B cell (primary cell): ENCODE measurements at regions not wholly inside any gene's neighbourhood (a gene's known extent, or its start where the extent isn't known, plus 50 kb on each side); places are given as distances from the start of the nearest gene placed in this dataset.
A peak's percentile ranks its signal among the peaks of the same experiment; 100 is the strongest.
"Not testable (repeated sequence)": the region's sequence is repeated elsewhere in the genome, so short reads cannot be mapped to it uniquely, and the experiment has no call there.

Experiments
- ATAC-seq: fragments of 200-7000 bp; cut with Tn5 transposase; one replicate; pipeline ENCODE4 v1.10.0; 2021; ENCODE audit warnings: low read depth, mild to moderate bottlenecking, moderate number of reproducible peaks, moderate library complexity
- CTCF ChIA-PET: fragments of 350-600 bp; sonication (Branson Sonifier 250); formaldehyde crosslinking; loops from one replicate; lab custom pipeline; 2021; ENCODE audit warnings: antibody characterized with exemption, inconsistent platforms; lab: Charles Lee
- POLR2A ChIA-PET: fragments of 350-600 bp; sonication (Branson Sonifier 250); formaldehyde crosslinking; loops from one replicate; lab custom pipeline; 2021; ENCODE audit warnings: antibody characterized with exemption; lab: Charles Lee
- DNase-seq: peaks from one replicate; pipeline ENCODE4 v3.0.0; 2013
- H2AFZ ChIP-seq: 2 replicates; pipeline ENCODE4 v1.6.1; 2012; ENCODE audit warnings: mild to moderate bottlenecking, low read depth, low read length; ENCODE audit not compliant: insufficient read depth, poor library complexity, severe bottlenecking
- H3K27ac ChIP-seq, 2 donors: 1 replicate in 1 of 2; 2 replicates in 1 of 2; pipeline ENCODE4 v1.5.1; 2012 to 2013; ENCODE audit warnings: low read length in 2 of 2, mild to moderate bottlenecking in 2 of 2, moderate library complexity in 1 of 2
- H3K27me3 ChIP-seq, 4 experiments: fragments of 200-600 bp in 1 of 4; sonication (generic) in 1 of 4; replicated peaks in 1 of 4; 1 replicate in 2 of 4; 2 replicates in 2 of 4; pipeline versions ENCODE4 v1.6.1 to v1.7.0; 2013 to 2016; ENCODE audit warnings: low read length in 3 of 4, mild to moderate bottlenecking in 2 of 4, mixed read lengths in 1 of 4, moderate library complexity in 1 of 4; ENCODE audit not compliant: insufficient read depth in 4 of 4, control insufficient read depth in 3 of 4; ENCODE audit errors: control extremely low read depth in 1 of 4
- H3K36me3 ChIP-seq, 2 experiments: replicated peaks in 1 of 2; 1 replicate in 1 of 2; 2 replicates in 1 of 2; pipeline versions ENCODE4 v1.6.1 to v1.7.1; 2013; ENCODE audit warnings: low read length in 1 of 2; ENCODE audit not compliant: insufficient read depth in 2 of 2, control insufficient read depth in 1 of 2; ENCODE audit errors: control extremely low read depth in 1 of 2, extremely low read depth in 1 of 2
- H3K4me1 ChIP-seq, 2 donors: fragments of 200-600 bp in 1 of 2; sonication (generic) in 1 of 2; 1 replicate in 1 of 2; 2 replicates in 1 of 2; pipeline versions ENCODE4 v1.5.1 to v1.6.1; 2013 to 2017; ENCODE audit warnings: low read length in 2 of 2; ENCODE audit not compliant: control insufficient read depth in 2 of 2, insufficient read depth in 2 of 2
- H3K4me2 ChIP-seq: replicated peaks from 2 replicates; pipeline ENCODE3; 2012; ENCODE audit warnings: mild to moderate bottlenecking, low read depth, low read length; ENCODE audit not compliant: poor library complexity, severe bottlenecking
- H3K4me3 ChIP-seq, 5 experiments: fragments of 200-600 bp in 1 of 5; sonication (generic) in 1 of 5; 1 replicate in 3 of 5; 2 replicates in 2 of 5; pipeline versions ENCODE4 v1.5.1 to v1.7.0; 2011 to 2016; ENCODE audit warnings: low read length in 4 of 5, mild to moderate bottlenecking in 4 of 5, low read depth in 2 of 5, control low read depth in 1 of 5, moderate library complexity in 1 of 5; ENCODE audit not compliant: insufficient read depth in 1 of 5; ENCODE audit errors: control extremely low read depth in 1 of 5, extremely low read depth in 1 of 5
- H3K79me2 ChIP-seq: fragments of 200-600 bp; sonication (generic); one replicate; pipeline ENCODE4 v1.6.0; 2016; ENCODE audit warnings: low read length; ENCODE audit not compliant: control insufficient read depth, insufficient read depth
- H3K9ac ChIP-seq: fragments of 200-600 bp; sonication (generic); 2 replicates; pipeline ENCODE4 v1.6.1; 2017; ENCODE audit warnings: mild to moderate bottlenecking, low read length, moderate library complexity
- H3K9me3 ChIP-seq, 3 donors: one replicate each; pipeline versions ENCODE4 v1.6.1 to v1.7.1; 2013; ENCODE audit warnings: low read length in 2 of 3; ENCODE audit not compliant: control insufficient read depth in 2 of 3, insufficient read depth in 1 of 3; ENCODE audit errors: control extremely low read depth in 1 of 3
- H4K20me1 ChIP-seq: 2 replicates; pipeline ENCODE4 v1.6.0; 2012; ENCODE audit warnings: mild to moderate bottlenecking, low read length; ENCODE audit not compliant: insufficient read depth, control insufficient read depth, poor library complexity, severe bottlenecking
- H3K27ac Mint-ChIP-seq: one replicate; pipeline ENCODE4 v1.8.0; 2021; ENCODE audit warnings: mixed read lengths
- H3K27me3 Mint-ChIP-seq: one replicate; pipeline ENCODE4 v1.8.0; 2021; ENCODE audit warnings: mixed read lengths
- H3K4me1 Mint-ChIP-seq: one replicate; pipeline ENCODE4 v1.8.0; 2021; ENCODE audit warnings: mixed read lengths
- H3K4me3 Mint-ChIP-seq: one replicate; pipeline ENCODE4 v1.8.0; 2021; ENCODE audit warnings: mixed read lengths
- H3K9me3 Mint-ChIP-seq: one replicate; pipeline ENCODE4 v1.8.0; 2022; ENCODE audit warnings: mixed read lengths; ENCODE audit not compliant: insufficient read depth
- CTCF ChIP-seq: fragments of 200-600 bp; IDR thresholded peaks from one replicate; pipeline ENCODE4 v1.8.0; 2022; ENCODE audit warnings: antibody characterized with exemption, mild to moderate bottlenecking
- EZH2 ChIP-seq: IDR thresholded peaks from 2 replicates; pipeline ENCODE4 v1.6.1; 2012; ENCODE audit warnings: borderline replicate concordance, low read depth, mild to moderate bottlenecking, moderate library complexity, low read length; ENCODE audit not compliant: insufficient read depth, poor library complexity, severe bottlenecking
- WGBS: methylation state at CpG from one replicate; pipeline ENCODE4 v1.1.5; 2013; ENCODE audit warnings: missing lambda C conversion rate; ENCODE audit not compliant: insufficient coverage; 5-methylcytosine and 5-hydroxymethylcytosine counted together
- intact Hi-C: fragments of 100-400 bp; cut with micrococcal nuclease; formaldehyde crosslinking; loops from one replicate; pipeline ENCODE4 v1.10.0; 2022

- no peak overlapping the region for H3K4me3 ChIP-seq
- no peak overlapping the region for H3K9ac ChIP-seq
- ChIA-PET CTCF (no interaction called here), POLR2A (no interaction called here)
- H3K27me3 ChIP-seq = no peaks in the 10 kb centered on the region
- H3K9me3 ChIP-seq = peaks cover 0 to 10% (median 0%) of the 10 kb centered on the region in 3 donors
- H3K27me3 Mint-ChIP-seq = no peaks in the 10 kb centered on the region
- no peak overlapping the region for H3K4me3 Mint-ChIP-seq
- H3K9me3 Mint-ChIP-seq = peaks cover 1% of the 10 kb centered on the region
- ATAC-seq (no peak), DNase-seq (no peak)
- no peaks in the 10 kb centered on the region for H3K79me2 ChIP-seq
- H4K20me1 ChIP-seq = no peaks in the 10 kb centered on the region
- no CpG with 5 or more reads among the region's 5 CpGs for WGBS
- no peak overlapping the region for H2AFZ ChIP-seq
- H3K4me2 ChIP-seq = no peak overlapping the region
- H3K4me1 Mint-ChIP-seq = no peaks in the 10 kb centered on the region
- no peak for TF ChIP-seq EZH2
- TF ChIP-seq CTCF = no peak
- no peaks in the 10 kb centered on the region for H3K4me1 ChIP-seq
- no peaks in the 10 kb centered on the region for H3K36me3 ChIP-seq
- no peak overlapping the region for H3K27ac Mint-ChIP-seq
- intact Hi-C loops = no loop called here
- H3K27ac ChIP-seq = no peak overlapping the region
Observed at GRCh38 chr5:158450751-158451171, 591.8 kb upstream of the CLINT1 start.

GRCh38 chr5:158446761-158447160, 587.8 kb upstream of the CLINT1 start:
- H3K27me3 Mint-ChIP-seq, CTCF ChIA-PET, H3K4me2 ChIP-seq, H4K20me1 ChIP-seq, H3K27ac ChIP-seq, H3K27me3 ChIP-seq, DNase-seq, intact Hi-C loops, H3K4me1 ChIP-seq, H2AFZ ChIP-seq, POLR2A ChIA-PET, H3K79me2 ChIP-seq, H3K4me3 ChIP-seq, H3K9me3 Mint-ChIP-seq, H3K4me3 Mint-ChIP-seq, ATAC-seq, H3K36me3 ChIP-seq, H3K9ac ChIP-seq, H3K4me1 Mint-ChIP-seq: not testable (repeated sequence)
- peaks cover 0 to 18% (median 3%) of the 10 kb centered on the region in 3 donors for H3K9me3 ChIP-seq
- H3K27ac Mint-ChIP-seq = peak overlapping the region; percentile 6
- 88% methylated on average over 6 of the region's 6 CpGs for WGBS

GRCh38 chr5:158439204-158439603, 580.3 kb upstream of the CLINT1 start:
- intact Hi-C loops = loop anchor here (10.0 kb wide), 2 partner anchors 76 to 244 kb away; no protein-coding TSS in a partner anchor
- peaks cover 50% of the 10 kb centered on the region for H3K4me1 Mint-ChIP-seq
- H3K79me2 ChIP-seq, H3K36me3 ChIP-seq, DNase-seq, H3K27me3 Mint-ChIP-seq, H3K4me3 ChIP-seq, H4K20me1 ChIP-seq, H3K27me3 ChIP-seq, H3K4me2 ChIP-seq, POLR2A ChIA-PET, H3K27ac Mint-ChIP-seq, ATAC-seq, H2AFZ ChIP-seq, H3K9me3 Mint-ChIP-seq, H3K9ac ChIP-seq, H3K4me3 Mint-ChIP-seq, CTCF ChIA-PET, H3K27ac ChIP-seq, H3K9me3 ChIP-seq: not testable (repeated sequence)
- peaks cover 33 to 34% of the 10 kb centered on the region in 2 donors for H3K4me1 ChIP-seq
- no CpG with 5 or more reads among the region's 3 CpGs for WGBS
